ENCODE measurements at regions not wholly inside any gene's neighbourhood (a gene's known extent, or its start where the extent isn't known, plus 50 kb on each side); places are given as distances from the start of the nearest gene placed in this dataset.

GRCh38 chr7:38120076-38120475, 58.0 kb upstream of the STARD3NL start:
- no peaks in the 10 kb centered on the region; the same call in 1 of the 2 replicates for H3K27me3 ChIP-seq (ENCODE audit: insufficient read depth, low read length)
- no peak overlapping the region for H3K27ac ChIP-seq (ENCODE audit: insufficient read length, low read depth, low read length)
- no peak overlapping the region for H2AFZ ChIP-seq (ENCODE audit: low read length)
- no peaks in the 10 kb centered on the region for H3K9me3 ChIP-seq (ENCODE audit: control insufficient read depth, low read depth, low read length)
- no peak overlapping the region for H2BK5ac ChIP-seq (ENCODE audit: insufficient read length, low read length)
- no peak overlapping the region for H2BK120ac ChIP-seq (ENCODE audit: low read depth, low read length, poor library complexity, severe bottlenecking)
- TF ChIP-seq CTCF (conservative IDR thresholded peaks at IDR 0.05) = no peak
- no peak overlapping the region for H2AK5ac ChIP-seq (ENCODE audit: insufficient read length, low read length)
- H3K23ac ChIP-seq (ENCODE audit: insufficient read length, low read depth, low read length) = no peak overlapping the region
- H3K23me2 ChIP-seq (ENCODE audit: insufficient read length, low read depth, low read length, poor library complexity, severe bottlenecking) = no peaks in the 10 kb centered on the region
- no peak overlapping the region for H3K4ac ChIP-seq (ENCODE audit: low read depth, low read length)
- H4K20me1 ChIP-seq (ENCODE audit: control insufficient read depth, insufficient read depth, insufficient read length) = no peaks in the 10 kb centered on the region
- no peak overlapping the region for H3K4me2 ChIP-seq (ENCODE audit: insufficient read depth, insufficient read length, low read length)
- peaks cover 3% of the 10 kb centered on the region in 2 experiments; a peak in 4 of 5 replicates for H3K9me3 Mint-ChIP-seq
- no peak overlapping the region for H4K91ac ChIP-seq (ENCODE audit: insufficient read length, low read depth, low read length)
- no CpG with 5 or more reads among the region's 1 CpG for WGBS (ENCODE audit: extremely low coverage, insufficient read length, low lambda C conversion rate)
- no peak overlapping the region for H2BK20ac ChIP-seq (ENCODE audit: low read depth, low read length, poor library complexity, severe bottlenecking)
- no peak for DNase-seq
- H4K8ac ChIP-seq (replicated peaks; ENCODE audit: insufficient read length, low read depth, low read length) = no peak overlapping the region
- H3K14ac ChIP-seq (ENCODE audit: insufficient read depth, low read length) = no peak overlapping the region
- H3K4me3 Mint-ChIP-seq = no peak overlapping the region
- H3K27me3 Mint-ChIP-seq (ENCODE audit: low read depth) = peaks cover 4% of the 10 kb centered on the region
- no peak overlapping the region for H2BK12ac ChIP-seq (ENCODE audit: insufficient read length, low read depth, low read length)
- no peak overlapping the region for H3K18ac ChIP-seq (ENCODE audit: insufficient read length, low read depth, low read length)
- H3K56ac ChIP-seq (ENCODE audit: insufficient read length, low read depth, low read length) = no peak overlapping the region
- no peaks in the 10 kb centered on the region for H3K79me1 ChIP-seq (ENCODE audit: insufficient read depth, low read depth, low read length, poor library complexity, severe bottlenecking)
- H3K4me1 Mint-ChIP-seq = no peaks in the 10 kb centered on the region
- no peaks in the 10 kb centered on the region for H3K4me1 ChIP-seq (ENCODE audit: insufficient read depth, low read length)
- H3K36me3 Mint-ChIP-seq (ENCODE audit: insufficient read depth in 1 of 3, low read depth in 3 of 3) = no peaks in the 10 kb centered on the region; a peak in 1 of 7 replicates
- H2BK15ac ChIP-seq (ENCODE audit: low read depth, low read length) = no peak overlapping the region
- H3K27ac Mint-ChIP-seq = no peak overlapping the region
- H3K9ac ChIP-seq (ENCODE audit: extremely low read depth, insufficient read length, low read length) = no peak overlapping the region
- H4K5ac ChIP-seq (ENCODE audit: insufficient read length, low read depth, low read length) = no peak overlapping the region
- H3T11ph ChIP-seq (ENCODE audit: low read length) = no peak overlapping the region
- no peaks in the 10 kb centered on the region for H3K79me2 ChIP-seq (ENCODE audit: insufficient read depth, low read length)
